OCI-LY7 (cell line): ENCODE measurements at regions not wholly inside any gene's neighbourhood (a gene's known extent, or its start where the extent isn't known, plus 50 kb on each side); places are given as distances from the start of the nearest gene placed in this dataset.

Source experiments
- BruUV-seq: library from RNA; stranded (reverse); fragments of 400-500 nt; replicated peaks from 2 replicates; lab custom pipeline; 2021; lab: Mats Ljungman, UMichigan
- CTCF ChIA-PET: fragments of 300-600 bp; sonication (Branson Sonifier 250); formaldehyde crosslinking; loops from one replicate; lab custom pipeline; 2022; ENCODE audit warnings: antibody characterized with exemption; ENCODE audit not compliant: unreplicated experiment; lab: Charles Lee
- POLR2A ChIA-PET: fragments of 300-600 bp; sonication (Branson Sonifier 250); formaldehyde crosslinking; loops from one replicate; lab custom pipeline; 2022; ENCODE audit warnings: antibody characterized with exemption; lab: Charles Lee
- DNase-seq: peaks from one replicate; pipeline ENCODE4 v3.0.0-alpha.2; 2015; ENCODE audit warnings: low spot score
- H2AFZ ChIP-seq: fragments of 200-600 bp; sonication (generic), shearing (Covaris generic); 2 replicates; pipeline ENCODE4 v1.6.1; 2014; ENCODE audit warnings: mild to moderate bottlenecking, antibody characterized with exemption, low read length, moderate library complexity
- H3K27ac ChIP-seq: fragments of 200-600 bp; sonication (generic); 2 replicates; pipeline ENCODE4 v1.5.1; 2014; ENCODE audit warnings: mixed run types, low read depth, mild to moderate bottlenecking, moderate library complexity, low read length, inconsistent platforms; ENCODE audit not compliant: poor library complexity, severe bottlenecking
- H3K36me3 ChIP-seq: fragments of 200-600 bp; sonication (generic); 2 replicates; pipeline ENCODE4 v1.6.1; 2014; ENCODE audit warnings: mild to moderate bottlenecking, antibody characterized with exemption, low read length, moderate library complexity, mixed read lengths; ENCODE audit not compliant: insufficient read depth
- H3K4me1 ChIP-seq: fragments of 200-600 bp; sonication (generic); 2 replicates; pipeline ENCODE4 v1.5.1; 2014; ENCODE audit warnings: mild to moderate bottlenecking, low read length; ENCODE audit not compliant: insufficient read depth, poor library complexity, severe bottlenecking
- H3K4me2 ChIP-seq: fragments of 200-600 bp; sonication (generic); 2 replicates; pipeline ENCODE4 v1.6.1; 2014; ENCODE audit warnings: mild to moderate bottlenecking, low read length
- H3K4me3 ChIP-seq: fragments of 200-600 bp; sonication (generic); 2 replicates; pipeline ENCODE4 v1.5.1; 2014; ENCODE audit warnings: mild to moderate bottlenecking, low read depth, low read length; ENCODE audit not compliant: poor library complexity, severe bottlenecking
- H3K79me2 ChIP-seq: fragments of 200-600 bp; sonication (generic); 2 replicates; pipeline ENCODE4 v1.6.1; 2016; ENCODE audit warnings: low read depth, mild to moderate bottlenecking, low read length, moderate library complexity, mixed read lengths; ENCODE audit not compliant: insufficient read depth
- H3K9me2 ChIP-seq: fragments of 200-600 bp; sonication (generic); 2 replicates; pipeline ENCODE4 v1.6.1; 2016; ENCODE audit warnings: mild to moderate bottlenecking, low read length, mixed read lengths; ENCODE audit not compliant: insufficient read depth
- H3K9me3 ChIP-seq: fragments of 200-600 bp; sonication (generic); 2 replicates; pipeline ENCODE4 v1.6.1; 2014; ENCODE audit warnings: mild to moderate bottlenecking, mixed run types, low read length, mixed read lengths
- H4K20me1 ChIP-seq: fragments of 200-600 bp; sonication (generic); 2 replicates; pipeline ENCODE4 v1.6.1; 2014; ENCODE audit warnings: mild to moderate bottlenecking, antibody characterized with exemption, low read length, moderate library complexity, mixed read lengths; ENCODE audit not compliant: insufficient read depth
- EZH2phosphoT487 ChIP-seq: fragments of 200-600 bp; sonication (generic); IDR thresholded peaks from 2 replicates; pipeline ENCODE4 v1.6.1; 2018; ENCODE audit warnings: low read depth, borderline replicate concordance, mild to moderate bottlenecking, mixed run types, antibody characterized with exemption, low read length, moderate library complexity, mixed read lengths
- intact Hi-C: fragments of 100-400 bp; cut with micrococcal nuclease; formaldehyde crosslinking; loops from one replicate; pipeline ENCODE4 v1.10.0; 2022; ENCODE audit not compliant: unreplicated experiment
- TF ChIP-seq, protein P1 (sequence below): fragments of 200-600 bp; sonication (generic); conservative IDR thresholded peaks from 2 replicates; pipeline ENCODE4 v1.5.1; 2014; ENCODE audit warnings: mild to moderate bottlenecking, antibody characterized with exemption, low read length, moderate library complexity, mixed read lengths

DNA sequence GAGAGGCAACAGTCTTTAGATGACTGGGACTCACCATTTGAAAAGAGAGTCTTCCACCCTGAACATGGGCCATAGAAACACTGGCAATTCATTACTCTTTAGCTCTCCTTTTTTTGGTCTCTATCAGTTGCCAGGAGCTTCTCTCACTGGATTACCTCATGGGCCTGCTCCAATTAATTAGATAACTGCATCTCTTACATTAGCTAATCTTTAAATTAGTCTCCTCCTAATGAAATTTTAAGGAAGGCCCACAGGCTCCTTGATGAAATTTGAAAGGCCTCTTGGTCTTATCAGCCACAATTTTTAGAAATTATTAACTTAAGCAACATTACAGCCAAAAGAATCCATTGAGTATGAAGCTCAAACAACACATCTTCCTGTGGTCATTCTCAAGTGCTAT is 184.4 kb downstream of the UNC5CL start:
- TF ChIP-seq, protein P1, sequence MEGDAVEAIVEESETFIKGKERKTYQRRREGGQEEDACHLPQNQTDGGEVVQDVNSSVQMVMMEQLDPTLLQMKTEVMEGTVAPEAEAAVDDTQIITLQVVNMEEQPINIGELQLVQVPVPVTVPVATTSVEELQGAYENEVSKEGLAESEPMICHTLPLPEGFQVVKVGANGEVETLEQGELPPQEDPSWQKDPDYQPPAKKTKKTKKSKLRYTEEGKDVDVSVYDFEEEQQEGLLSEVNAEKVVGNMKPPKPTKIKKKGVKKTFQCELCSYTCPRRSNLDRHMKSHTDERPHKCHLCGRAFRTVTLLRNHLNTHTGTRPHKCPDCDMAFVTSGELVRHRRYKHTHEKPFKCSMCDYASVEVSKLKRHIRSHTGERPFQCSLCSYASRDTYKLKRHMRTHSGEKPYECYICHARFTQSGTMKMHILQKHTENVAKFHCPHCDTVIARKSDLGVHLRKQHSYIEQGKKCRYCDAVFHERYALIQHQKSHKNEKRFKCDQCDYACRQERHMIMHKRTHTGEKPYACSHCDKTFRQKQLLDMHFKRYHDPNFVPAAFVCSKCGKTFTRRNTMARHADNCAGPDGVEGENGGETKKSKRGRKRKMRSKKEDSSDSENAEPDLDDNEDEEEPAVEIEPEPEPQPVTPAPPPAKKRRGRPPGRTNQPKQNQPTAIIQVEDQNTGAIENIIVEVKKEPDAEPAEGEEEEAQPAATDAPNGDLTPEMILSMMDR = no peak
- no peak for TF ChIP-seq EZH2phosphoT487
- POLR2A ChIA-PET = interaction anchor here (0.7 kb wide), 1 partner anchor 1295 kb away, joined by 4 read pairs; no protein-coding TSS in a partner anchor
- no peak for DNase-seq
- Histone ChIP-seq H3K9me3 (no peaks in the 10 kb centered on the region), H3K4me2 (no peak overlapping the region), H2AFZ (no peak overlapping the region), H3K9me2 (no peaks in the 10 kb centered on the region), H3K27ac (no peak overlapping the region), H3K4me3 (no peak overlapping the region), H3K4me1 (no peaks in the 10 kb centered on the region), H3K36me3 (no peaks in the 10 kb centered on the region), H4K20me1 (no peaks in the 10 kb centered on the region), H3K79me2 (no peaks in the 10 kb centered on the region)
- CTCF ChIA-PET = no interaction called here
- BruUV-seq = no TSS peak
- intact Hi-C loops = no loop called here

GRCh38 chr6:40852779-40853373 is 186.1 kb downstream of the UNC5CL start:
- H3K36me3 ChIP-seq = no peaks in the 10 kb centered on the region
- CTCF ChIA-PET = no interaction called here
- peak; percentile 22 for DNase-seq

DNA sequence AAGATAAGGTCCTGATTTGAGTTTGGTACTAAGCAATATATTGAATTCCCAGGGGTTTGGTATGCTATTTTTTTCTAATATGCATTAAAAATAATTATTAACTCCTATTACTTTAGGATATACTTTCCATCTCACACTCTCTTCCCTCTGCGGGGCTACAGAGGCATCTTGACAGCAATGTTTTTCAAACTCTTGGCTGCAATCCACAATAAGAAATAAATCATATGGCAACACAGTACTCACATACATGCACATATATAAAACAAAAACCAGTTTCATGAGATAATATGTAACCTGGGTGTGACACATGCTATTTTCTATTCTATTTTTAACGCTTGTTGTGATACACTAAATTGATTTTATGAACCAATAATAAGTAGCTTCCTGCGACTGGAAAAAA is 189.5 kb downstream of the UNC5CL start:
- DNase-seq = no peak
- H3K9me2 ChIP-seq = no peaks in the 10 kb centered on the region
- intact Hi-C loops = loop anchor here (10.0 kb wide), 1 partner anchor 295 kb away; no protein-coding TSS in a partner anchor

More at GRCh38 chr6:40852779-40853373, 186.1 kb downstream of the UNC5CL start:
- H3K9me2 ChIP-seq = no peaks in the 10 kb centered on the region
- no peak overlapping the region for H3K27ac ChIP-seq
- no peak overlapping the region for H3K4me3 ChIP-seq
- no peak overlapping the region for H3K4me2 ChIP-seq
- no peaks in the 10 kb centered on the region for H3K9me3 ChIP-seq
- H4K20me1 ChIP-seq = no peaks in the 10 kb centered on the region
- no peaks in the 10 kb centered on the region for H3K79me2 ChIP-seq
- no TSS peak for BruUV-seq
- intact Hi-C loops = no loop called here
- POLR2A ChIA-PET = no interaction called here
- H3K4me1 ChIP-seq = no peaks in the 10 kb centered on the region
- no peak for TF ChIP-seq EZH2phosphoT487
- TF ChIP-seq, protein P1 = peak; percentile 75
- H2AFZ ChIP-seq = no peak overlapping the region

More for the DNA sequence above, 189.5 kb downstream of the UNC5CL start:
- Histone ChIP-seq H3K36me3 (no peaks in the 10 kb centered on the region), H3K4me1 (no peaks in the 10 kb centered on the region), H2AFZ (no peak overlapping the region), H4K20me1 (no peaks in the 10 kb centered on the region), H3K9me3 (no peaks in the 10 kb centered on the region), H3K27ac (no peak overlapping the region), H3K4me3 (no peak overlapping the region), H3K4me2 (no peak overlapping the region), H3K79me2 (no peaks in the 10 kb centered on the region)
- BruUV-seq = no TSS peak
- POLR2A ChIA-PET = no interaction called here
- CTCF ChIA-PET = no interaction called here
- TF ChIP-seq, protein P1 = no peak
- TF ChIP-seq EZH2phosphoT487 = no peak
